Tibial artery (tissue), 4 donors: ENCODE measurements at regions not wholly inside any gene's neighbourhood (a gene's known extent, or its start where the extent isn't known, plus 50 kb on each side); places are given as distances from the start of the nearest gene placed in this dataset.

Experiments
- DNase-seq, 2 donors: peaks; one replicate each; pipeline ENCODE4 v3.0.0-alpha.2; 2019
- H3K27ac ChIP-seq, 2 donors: fragments of 200-600 bp; sonication (generic) in 1 of 2; 1 replicate in 1 of 2; 2 replicates in 1 of 2; pipeline ENCODE4 v1.5.1; 2018 to 2019; ENCODE audit warnings: mild to moderate bottlenecking in 1 of 2
- H3K27me3 ChIP-seq, 2 donors: fragments of 200-600 bp; sonication (generic) in 1 of 2; one replicate each; pipeline versions ENCODE4 v1.5.1 to v1.6.0; 2016 to 2019
- H3K36me3 ChIP-seq, 3 donors: fragments of 200-600 bp; sonication (generic) in 2 of 3; one replicate each; pipeline ENCODE4 v1.5.1; 2016 to 2019; ENCODE audit warnings: mild to moderate bottlenecking in 2 of 3
- H3K4me1 ChIP-seq, 4 donors: fragments of 200-600 bp; sonication (generic) in 2 of 4; 1 replicate in 3 of 4; 2 replicates in 1 of 4; pipeline ENCODE4 v1.5.1; 2016 to 2019
- H3K4me3 ChIP-seq, 2 donors: fragments of 200-600 bp; sonication (generic) in 1 of 2; 1 replicate in 1 of 2; 2 replicates in 1 of 2; pipeline ENCODE4 v1.5.1; 2018 to 2019; ENCODE audit warnings: mild to moderate bottlenecking in 2 of 2
- H3K9me3 ChIP-seq, 3 donors: fragments of 200-600 bp; sonication (generic) in 1 of 3; one replicate each; pipeline ENCODE4 v1.5.1; 2016 to 2019
- intact Hi-C: fragments of 100-400 bp; cut with DNase I; formaldehyde crosslinking; loops from one replicate; pipeline ENCODE4 v1.15.0; 2023; ENCODE audit warnings: low total_unique reads
- TF ChIP-seq, protein P1 (sequence below), 2 experiments: fragments of 200-600 bp in 1 of 2; fragments of 450-650 bp in 1 of 2; IDR thresholded peaks; one replicate each; pipeline ENCODE4 v1.5.1; 2017 to 2019; ENCODE audit warnings: antibody characterized with exemption in 2 of 2, mild to moderate bottlenecking in 1 of 2, moderate library complexity in 1 of 2

DNA sequence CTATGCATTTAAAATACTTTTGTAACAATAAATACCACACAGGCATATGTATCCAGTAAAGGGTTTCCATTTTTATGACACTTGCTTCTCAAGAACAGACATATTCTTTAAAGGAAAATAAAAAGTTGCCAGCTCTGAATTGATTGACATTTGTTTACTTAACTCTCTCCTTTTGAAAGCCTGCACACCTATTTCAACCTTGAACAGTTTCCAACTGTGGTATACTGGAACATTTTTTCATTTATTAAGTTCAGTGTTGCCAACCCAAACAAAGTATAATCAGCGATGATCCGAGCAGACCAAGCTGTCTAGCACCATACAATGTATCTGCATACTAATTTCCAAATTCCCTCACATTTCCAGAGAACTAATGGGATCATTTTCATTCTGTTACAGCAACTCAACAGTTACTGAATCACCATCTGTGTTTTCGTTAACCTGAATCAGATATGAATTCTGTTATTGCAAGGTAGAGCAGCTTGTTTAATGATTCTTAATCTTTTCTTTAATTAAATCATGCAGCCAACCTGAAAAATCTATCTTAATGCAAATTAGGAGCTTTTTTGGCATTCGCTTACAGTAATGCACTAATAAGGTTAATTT, 725.5 kb upstream of the ZEB2 start:
- Histone ChIP-seq H3K9me3 (no peaks in the 10 kb centered on the region), H3K36me3 (no peaks in the 10 kb centered on the region), H3K27me3 (no peaks in the 10 kb centered on the region), H3K27ac (no peak overlapping the region), H3K4me1 (no peaks in the 10 kb centered on the region), H3K4me3 (no peak overlapping the region)
- no peak for DNase-seq
- TF ChIP-seq, protein P1, sequence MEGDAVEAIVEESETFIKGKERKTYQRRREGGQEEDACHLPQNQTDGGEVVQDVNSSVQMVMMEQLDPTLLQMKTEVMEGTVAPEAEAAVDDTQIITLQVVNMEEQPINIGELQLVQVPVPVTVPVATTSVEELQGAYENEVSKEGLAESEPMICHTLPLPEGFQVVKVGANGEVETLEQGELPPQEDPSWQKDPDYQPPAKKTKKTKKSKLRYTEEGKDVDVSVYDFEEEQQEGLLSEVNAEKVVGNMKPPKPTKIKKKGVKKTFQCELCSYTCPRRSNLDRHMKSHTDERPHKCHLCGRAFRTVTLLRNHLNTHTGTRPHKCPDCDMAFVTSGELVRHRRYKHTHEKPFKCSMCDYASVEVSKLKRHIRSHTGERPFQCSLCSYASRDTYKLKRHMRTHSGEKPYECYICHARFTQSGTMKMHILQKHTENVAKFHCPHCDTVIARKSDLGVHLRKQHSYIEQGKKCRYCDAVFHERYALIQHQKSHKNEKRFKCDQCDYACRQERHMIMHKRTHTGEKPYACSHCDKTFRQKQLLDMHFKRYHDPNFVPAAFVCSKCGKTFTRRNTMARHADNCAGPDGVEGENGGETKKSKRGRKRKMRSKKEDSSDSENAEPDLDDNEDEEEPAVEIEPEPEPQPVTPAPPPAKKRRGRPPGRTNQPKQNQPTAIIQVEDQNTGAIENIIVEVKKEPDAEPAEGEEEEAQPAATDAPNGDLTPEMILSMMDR (IDR thresholded peaks at IDR 0.05) = no peak
- intact Hi-C loops = no loop called here

DNA sequence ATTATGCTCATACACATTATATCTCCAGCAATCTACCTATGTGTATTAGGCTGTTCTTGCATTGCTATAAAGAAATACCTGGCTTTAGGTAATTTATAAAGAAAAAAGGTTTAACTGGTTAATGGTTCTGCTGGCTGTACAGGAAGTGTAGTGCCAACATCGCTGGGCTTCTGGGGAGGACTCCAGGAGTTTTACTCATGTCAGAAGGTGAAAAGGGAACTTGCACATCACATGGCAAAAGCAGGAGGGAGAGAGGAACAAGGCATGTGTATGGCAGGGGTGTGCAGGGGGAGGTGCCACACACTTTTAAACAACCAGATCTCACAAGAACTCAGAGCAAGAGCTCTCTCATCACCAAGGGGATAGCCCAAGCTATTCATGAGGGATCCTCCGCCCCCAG, 715.4 kb upstream of the ZEB2 start:
- DNase-seq = no peak
- Histone ChIP-seq H3K27ac (no peak overlapping the region), H3K27me3 (no peaks in the 10 kb centered on the region), H3K4me3 (no peak overlapping the region), H3K9me3 (no peaks in the 10 kb centered on the region), H3K36me3 (no peaks in the 10 kb centered on the region), H3K4me1 (no peaks in the 10 kb centered on the region)
- intact Hi-C loops = no loop called here
- TF ChIP-seq, protein P1 (IDR thresholded peaks at IDR 0.05) = no peak

DNA sequence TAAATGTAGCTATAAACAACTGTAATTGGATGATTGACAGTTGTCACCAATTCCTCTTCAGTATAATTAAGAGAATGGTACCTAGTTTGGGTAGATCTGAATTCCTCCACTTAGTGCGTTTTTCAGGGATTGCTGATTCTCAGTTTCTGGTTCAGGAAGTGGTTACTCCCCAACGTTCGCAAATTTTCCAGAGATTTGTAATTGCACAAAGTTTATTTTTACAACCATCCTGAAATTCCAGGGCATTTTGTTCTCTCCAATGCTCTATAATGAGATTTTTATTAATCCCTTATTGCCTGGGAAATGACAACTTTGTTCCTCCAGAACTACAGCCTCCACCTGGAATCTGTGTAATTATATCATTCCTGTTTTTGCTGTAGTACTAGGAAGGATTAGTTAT, 710.6 kb upstream of the ZEB2 start:
- Histone ChIP-seq H3K4me3 (no peak overlapping the region), H3K27me3 (no peaks in the 10 kb centered on the region), H3K4me1 (no peaks in the 10 kb centered on the region), H3K9me3 (no peaks in the 10 kb centered on the region), H3K27ac (no peak overlapping the region), H3K36me3 (no peaks in the 10 kb centered on the region)
- TF ChIP-seq, protein P1 (IDR thresholded peaks at IDR 0.05) = no peak
- DNase-seq = no peak
- intact Hi-C loops = no loop called here

DNA sequence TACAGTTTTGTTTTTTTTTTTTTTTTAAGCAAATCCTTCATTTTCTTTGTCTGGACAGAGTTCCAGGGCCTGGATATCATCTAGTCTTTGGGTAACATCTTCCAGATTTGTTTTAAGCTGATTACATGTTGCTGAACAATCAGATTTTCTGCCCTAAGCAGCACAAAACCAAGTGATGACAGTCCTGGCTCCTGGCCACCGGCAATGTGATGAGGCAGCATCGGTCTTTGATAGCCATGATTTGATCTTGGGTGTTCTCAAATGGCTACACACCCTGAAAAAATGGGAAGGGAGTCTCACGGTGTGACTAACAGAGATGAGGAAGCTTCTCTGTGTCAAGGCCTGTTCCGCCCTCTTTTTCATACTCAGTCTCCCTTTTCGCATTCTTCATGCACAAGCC, 708.6 kb upstream of the ZEB2 start:
- no peak overlapping the region for H3K27ac ChIP-seq
- H3K36me3 ChIP-seq = no peaks in the 10 kb centered on the region
- intact Hi-C loops = no loop called here
- H3K9me3 ChIP-seq = no peaks in the 10 kb centered on the region
- TF ChIP-seq, protein P1 (IDR thresholded peaks at IDR 0.05) = no peak
- H3K4me1 ChIP-seq = no peaks in the 10 kb centered on the region
- no peak overlapping the region for H3K4me3 ChIP-seq
- no peak for DNase-seq
- no peaks in the 10 kb centered on the region for H3K27me3 ChIP-seq

DNA sequence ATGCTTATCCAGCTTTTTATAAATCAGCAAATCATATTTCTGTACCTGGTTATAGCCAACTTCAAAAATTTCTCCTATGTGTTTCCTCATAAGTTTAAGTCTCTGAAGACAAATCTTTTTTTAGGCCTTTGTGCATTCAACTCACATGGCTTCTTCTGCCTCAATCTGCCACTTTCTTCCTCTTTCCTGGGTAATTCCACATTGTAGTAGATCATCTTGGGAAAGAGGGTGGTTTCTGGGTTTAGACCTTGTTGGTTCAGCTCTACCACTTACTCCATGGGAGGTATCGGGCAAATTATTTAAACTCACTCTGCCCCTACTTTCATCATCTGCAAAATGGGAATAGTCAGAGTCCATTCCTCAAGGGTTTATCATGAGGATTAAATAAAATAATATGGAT, 707.0 kb upstream of the ZEB2 start:
- H3K36me3 ChIP-seq = no peaks in the 10 kb centered on the region
- H3K4me1 ChIP-seq = no peaks in the 10 kb centered on the region
- no peak for DNase-seq
- H3K27me3 ChIP-seq = no peaks in the 10 kb centered on the region
- TF ChIP-seq, protein P1 (IDR thresholded peaks at IDR 0.05) = no peak
- no peak overlapping the region for H3K27ac ChIP-seq
- intact Hi-C loops = no loop called here
- H3K9me3 ChIP-seq = no peaks in the 10 kb centered on the region
- H3K4me3 ChIP-seq = no peak overlapping the region

DNA sequence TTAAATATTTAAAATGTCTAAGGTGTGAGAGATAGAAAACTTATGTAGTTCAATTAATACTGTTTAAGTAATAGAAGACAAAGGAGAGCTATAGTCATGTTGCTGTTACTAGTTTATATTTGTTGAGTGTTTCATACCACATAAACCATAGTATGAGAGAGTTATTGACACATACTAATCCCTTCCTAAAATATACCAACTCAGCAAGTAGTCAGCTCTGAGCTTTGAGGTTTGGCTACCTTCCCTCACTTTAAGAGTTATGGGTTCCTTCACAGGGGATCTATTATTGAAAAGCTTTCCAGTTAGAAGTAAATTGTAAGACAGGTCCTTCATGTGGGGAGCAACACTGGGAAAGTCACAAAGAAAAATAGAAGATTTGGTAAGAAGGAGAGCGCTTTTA, 701.6 kb upstream of the ZEB2 start:
- no peak overlapping the region for H3K27ac ChIP-seq
- DNase-seq = no peak
- H3K27me3 ChIP-seq = no peaks in the 10 kb centered on the region
- intact Hi-C loops = no loop called here
- TF ChIP-seq, protein P1 (IDR thresholded peaks at IDR 0.05) = no peak
- H3K36me3 ChIP-seq = no peaks in the 10 kb centered on the region
- H3K4me3 ChIP-seq = no peak overlapping the region
- H3K4me1 ChIP-seq = no peaks in the 10 kb centered on the region
- no peaks in the 10 kb centered on the region for H3K9me3 ChIP-seq
